Spinal cord (tissue), 9 donors: ENCODE measurements at regions not wholly inside any gene's neighbourhood (a gene's known extent, or its start where the extent isn't known, plus 50 kb on each side); places are given as distances from the start of the nearest gene placed in this dataset.
"Not testable (repeated sequence)": the region's sequence is repeated elsewhere in the genome, so short reads cannot be mapped to it uniquely, and the experiment has no call there.

Source experiments
- DNase-seq, 6 donors: peaks; one replicate each; pipeline versions ENCODE4 v3.0.0 to v3.0.0-alpha.2; 2013 to 2015; ENCODE audit warnings: low spot score in 6 of 6, low read depth in 4 of 6
- H3K27ac ChIP-seq: one replicate; pipeline ENCODE4 v1.5.1; 2013; ENCODE audit warnings: low read depth, low read length, control low read depth
- H3K27me3 ChIP-seq: one replicate; pipeline ENCODE4 v1.6.1; 2013; ENCODE audit warnings: low read length; ENCODE audit not compliant: control insufficient read depth, insufficient read depth
- H3K36me3 ChIP-seq: one replicate; pipeline ENCODE4 v1.6.1; 2013; ENCODE audit warnings: low read length; ENCODE audit not compliant: control insufficient read depth, insufficient read depth
- H3K4me1 ChIP-seq: one replicate; pipeline ENCODE4 v1.6.1; 2013; ENCODE audit warnings: low read length; ENCODE audit not compliant: control insufficient read depth, insufficient read depth
- H3K4me3 ChIP-seq: one replicate; pipeline ENCODE4 v1.5.1; 2013; ENCODE audit warnings: low read depth, low read length, control low read depth
- H3K9me3 ChIP-seq: one replicate; pipeline ENCODE4 v1.6.1; 2013; ENCODE audit warnings: low read length; ENCODE audit not compliant: control insufficient read depth, insufficient read depth
- WGBS: methylation state at CpG from one replicate; pipeline ENCODE4 v1.1.5; 2013; ENCODE audit warnings: missing lambda C conversion rate; ENCODE audit not compliant: insufficient coverage; 5-methylcytosine and 5-hydroxymethylcytosine counted together
- donor health status: healthy.

DNA sequence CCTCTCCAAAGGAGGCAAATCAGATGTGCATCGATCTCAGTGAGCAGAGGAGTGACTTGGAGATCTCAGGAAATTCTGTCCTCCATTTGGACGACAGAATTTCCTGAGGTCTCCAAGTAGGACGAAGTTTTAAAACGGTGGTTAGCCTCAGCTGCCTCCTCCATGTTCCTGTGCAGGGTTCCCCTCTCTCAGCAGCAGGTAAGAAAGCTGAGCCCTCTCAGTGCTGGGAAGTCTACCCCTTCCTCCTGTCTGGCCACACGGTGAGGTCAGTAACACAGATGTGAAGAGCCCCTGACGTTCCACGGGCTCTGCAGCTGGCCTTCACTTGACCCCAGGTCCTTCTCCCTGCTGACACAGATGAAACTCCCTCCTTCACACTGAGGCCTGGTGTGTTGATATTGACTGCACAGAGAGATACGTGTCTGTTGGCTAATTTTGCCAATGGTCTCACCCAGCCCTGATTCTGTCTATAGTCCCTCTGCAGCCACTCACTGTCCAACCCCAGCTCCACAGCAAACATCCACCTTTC lies 607.4 kb upstream of the B3GAT1 start:
- H3K4me3 ChIP-seq = no peak overlapping the region
- no peaks in the 10 kb centered on the region for H3K4me1 ChIP-seq
- no peaks in the 10 kb centered on the region for H3K36me3 ChIP-seq
- H3K27me3 ChIP-seq = no peaks in the 10 kb centered on the region
- WGBS = 65% methylated on average over 6 of the region's 8 CpGs
- DNase-seq = no peak
- no peak overlapping the region for H3K27ac ChIP-seq
- H3K9me3 ChIP-seq = no peaks in the 10 kb centered on the region

DNA sequence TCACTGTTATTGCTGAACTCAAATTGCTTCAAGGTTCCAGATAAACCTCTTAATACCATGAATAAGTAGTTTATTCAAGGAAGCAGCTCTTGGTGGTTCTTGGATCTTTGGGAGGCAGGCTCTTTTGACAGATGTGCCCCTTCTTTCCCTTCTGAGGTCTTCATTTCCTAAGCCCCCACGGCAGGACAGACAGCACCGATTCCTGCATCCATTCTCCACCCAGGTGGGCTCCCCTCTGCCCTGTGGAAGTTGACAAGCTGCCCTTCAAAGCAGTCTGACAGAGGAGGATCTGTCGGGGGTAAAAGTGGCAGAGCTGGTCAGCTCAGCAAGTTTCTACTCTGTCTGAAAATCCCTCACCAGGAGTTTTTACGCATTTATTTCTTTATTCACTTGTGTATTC lies 605.3 kb upstream of the B3GAT1 start:
- H3K27ac ChIP-seq = no peak overlapping the region
- H3K27me3 ChIP-seq = no peaks in the 10 kb centered on the region
- no peak for DNase-seq
- H3K4me1 ChIP-seq = no peaks in the 10 kb centered on the region
- H3K9me3 ChIP-seq = no peaks in the 10 kb centered on the region
- H3K36me3 ChIP-seq = no peaks in the 10 kb centered on the region
- WGBS = 55% methylated on average over 2 of the region's 4 CpGs
- H3K4me3 ChIP-seq = no peak overlapping the region

DNA sequence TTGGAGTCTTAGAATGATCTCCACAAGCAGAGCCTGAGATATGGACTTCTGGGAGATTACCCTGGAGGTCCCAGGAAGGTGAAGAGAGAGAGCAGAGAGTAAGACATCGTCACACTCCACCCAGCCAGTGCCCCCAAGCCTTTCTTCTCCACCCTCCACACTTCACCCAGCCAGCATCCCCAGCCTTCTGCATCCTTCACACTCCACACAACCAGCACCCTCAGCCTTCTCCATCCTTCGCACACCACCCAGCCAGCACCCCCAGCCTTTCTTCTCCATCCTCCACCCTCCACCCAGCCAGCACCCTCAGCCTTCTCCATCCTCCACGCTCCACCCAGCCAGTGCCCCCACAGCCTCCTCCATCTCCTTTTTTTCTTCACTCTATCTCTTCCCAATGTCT lies 603.9 kb upstream of the B3GAT1 start:
- 79% methylated on average over 2 of the region's 3 CpGs for WGBS
- H3K36me3 ChIP-seq = no peaks in the 10 kb centered on the region
- no peak overlapping the region for H3K4me3 ChIP-seq
- DNase-seq = no peak
- H3K9me3 ChIP-seq = no peaks in the 10 kb centered on the region
- no peaks in the 10 kb centered on the region for H3K4me1 ChIP-seq
- H3K27ac ChIP-seq = no peak overlapping the region
- no peaks in the 10 kb centered on the region for H3K27me3 ChIP-seq

GRCh38 chr11:135011313-135011712 lies 599.3 kb upstream of the B3GAT1 start:
- H3K4me1 ChIP-seq = peaks cover 13% of the 10 kb centered on the region
- H3K4me3 ChIP-seq, DNase-seq, H3K9me3 ChIP-seq, H3K27ac ChIP-seq, H3K27me3 ChIP-seq, H3K36me3 ChIP-seq: not testable (repeated sequence)
- no CpG with 5 or more reads among the region's 2 CpGs for WGBS

DNA sequence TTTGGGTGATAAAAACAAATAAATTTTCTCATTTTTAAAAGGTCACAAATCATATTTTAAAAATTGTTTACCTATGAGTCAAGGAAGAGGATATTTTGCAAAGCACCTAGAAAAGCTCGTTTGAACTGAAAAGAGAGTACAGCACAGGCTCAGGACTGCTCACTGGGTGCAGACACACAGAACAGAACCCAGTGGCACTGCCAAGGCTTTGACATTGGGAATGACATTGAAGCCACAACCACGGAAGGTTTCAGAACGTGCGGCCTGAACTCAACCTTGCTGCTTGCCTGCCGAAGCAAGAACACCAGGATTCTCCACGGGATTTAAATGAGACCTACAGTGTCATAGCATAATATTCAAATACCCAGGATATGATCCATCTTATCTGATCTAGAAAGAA lies 597.1 kb upstream of the B3GAT1 start:
- H3K9me3 ChIP-seq = no peaks in the 10 kb centered on the region
- no peak for DNase-seq
- peaks cover 23% of the 10 kb centered on the region for H3K4me1 ChIP-seq
- H3K27ac ChIP-seq = no peak overlapping the region
- 82% methylated on average over 6 of the region's 6 CpGs for WGBS
- H3K36me3 ChIP-seq = no peaks in the 10 kb centered on the region
- no peak overlapping the region for H3K4me3 ChIP-seq
- H3K27me3 ChIP-seq = no peaks in the 10 kb centered on the region

GRCh38 chr11:135008412-135008811 lies 596.4 kb upstream of the B3GAT1 start:
- no peaks in the 10 kb centered on the region for H3K27me3 ChIP-seq
- no CpG with 5 or more reads among the region's 4 CpGs for WGBS
- H3K36me3 ChIP-seq = no peaks in the 10 kb centered on the region
- H3K9me3 ChIP-seq = no peaks in the 10 kb centered on the region
- H3K4me3 ChIP-seq = no peak overlapping the region
- no peak overlapping the region for H3K27ac ChIP-seq
- H3K4me1 ChIP-seq = peaks cover 24% of the 10 kb centered on the region
- DNase-seq = no peak

DNA sequence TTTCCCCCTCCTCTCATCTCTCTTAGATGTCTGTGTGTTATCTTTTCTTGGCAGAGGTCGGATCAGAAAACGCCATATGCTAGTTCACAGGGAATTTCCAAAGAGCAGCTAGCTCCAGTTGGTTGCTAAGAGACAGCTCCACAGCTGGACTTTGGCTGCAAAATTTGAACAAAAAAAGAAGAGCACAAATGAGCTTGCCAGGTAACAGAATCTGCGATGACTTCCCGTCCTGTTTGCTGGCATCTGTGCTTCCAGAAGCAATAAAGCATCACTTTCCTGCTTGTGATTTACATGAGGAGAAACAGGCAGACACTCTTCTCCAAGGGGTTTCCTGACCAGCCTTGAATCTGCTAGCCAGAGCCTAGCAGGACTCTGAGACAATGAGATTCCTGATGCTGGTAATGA lies 596.0 kb upstream of the B3GAT1 start:
- peak in 2 of 6 donors; percentile 89 to 92 for DNase-seq
- Histone ChIP-seq H3K4me1 (peaks cover 24% of the 10 kb centered on the region), H3K27ac (no peak overlapping the region), H3K36me3 (no peaks in the 10 kb centered on the region), H3K9me3 (no peaks in the 10 kb centered on the region), H3K4me3 (no peak overlapping the region), H3K27me3 (no peaks in the 10 kb centered on the region)
- WGBS = 10% methylated on average over 4 of the region's 4 CpGs

DNA sequence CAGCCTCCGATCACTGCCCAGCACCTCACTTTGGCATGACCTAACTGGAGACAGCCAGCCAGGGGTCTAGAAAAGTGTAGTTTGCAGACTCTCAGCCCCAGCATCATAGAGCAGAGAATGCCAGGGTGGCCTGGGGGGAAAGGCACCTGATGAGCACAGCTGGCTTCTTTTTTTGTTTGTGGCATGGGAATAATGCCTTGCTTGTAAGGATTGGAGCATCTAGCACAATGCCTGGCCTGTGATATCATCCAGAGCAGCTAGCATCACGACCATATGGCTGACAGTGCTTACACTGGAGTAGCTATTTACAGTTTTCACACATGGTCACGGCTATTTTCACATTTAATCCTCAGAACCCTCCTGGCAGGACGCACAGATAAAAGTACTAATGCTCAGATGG lies 594.8 kb upstream of the B3GAT1 start:
- H3K27ac ChIP-seq = no peak overlapping the region

DNA sequence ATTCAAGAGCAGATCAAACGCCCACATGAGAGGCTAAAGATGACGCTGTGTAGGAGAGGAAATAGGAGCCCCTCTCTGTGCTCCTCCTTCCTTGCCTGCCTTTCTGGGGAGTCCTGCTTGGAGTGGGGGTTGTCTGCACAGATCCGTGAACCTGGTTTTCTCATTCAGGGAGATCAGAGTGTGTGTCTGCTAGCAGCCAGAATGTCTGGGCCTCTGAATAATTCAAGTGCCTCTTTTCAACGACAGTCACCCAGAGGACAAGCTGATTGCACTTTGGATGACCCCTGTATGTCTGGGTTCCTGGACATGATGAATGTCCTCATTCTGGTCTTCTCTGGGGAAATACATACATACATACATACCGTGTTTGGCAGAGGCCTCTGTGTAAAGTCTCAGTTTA lies 592.5 kb upstream of the B3GAT1 start:
- H3K27me3 ChIP-seq = no peaks in the 10 kb centered on the region
- no peak overlapping the region for H3K27ac ChIP-seq
- DNase-seq = no peak
- H3K36me3 ChIP-seq = no peaks in the 10 kb centered on the region
- peaks cover 26% of the 10 kb centered on the region for H3K4me1 ChIP-seq
- no peak overlapping the region for H3K4me3 ChIP-seq
- 25% methylated on average over 1 of the region's 5 CpGs for WGBS
- H3K9me3 ChIP-seq = no peaks in the 10 kb centered on the region

More for the DNA sequence above, 594.8 kb upstream of the B3GAT1 start:
- no peaks in the 10 kb centered on the region for H3K36me3 ChIP-seq
- no peak overlapping the region for H3K4me3 ChIP-seq
- 57% methylated on average over 1 of the region's 4 CpGs for WGBS
- peaks cover 24% of the 10 kb centered on the region for H3K4me1 ChIP-seq
- H3K27me3 ChIP-seq = no peaks in the 10 kb centered on the region
- DNase-seq = peak in 2 of 6 donors; percentile 73 to 81
- H3K9me3 ChIP-seq = no peaks in the 10 kb centered on the region

DNA sequence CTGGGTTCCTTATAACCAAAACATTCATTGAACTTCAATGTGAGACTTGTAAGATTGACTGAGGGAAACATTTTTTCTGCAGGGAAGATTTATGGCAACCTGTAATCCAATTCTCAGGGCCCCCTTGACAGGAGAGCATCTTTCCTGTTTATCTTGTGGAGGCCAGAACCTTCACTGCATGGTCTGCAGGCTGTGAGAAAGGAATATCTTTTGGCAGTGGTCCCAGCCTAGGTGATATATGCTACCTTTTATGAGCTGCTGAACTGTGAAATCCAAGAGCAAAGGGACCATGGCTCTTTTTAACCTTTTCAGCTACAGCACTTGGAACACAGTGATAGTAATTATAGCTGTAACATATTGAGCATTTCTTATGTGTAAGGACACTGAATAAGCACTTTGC lies 590.2 kb upstream of the B3GAT1 start:
- Histone ChIP-seq H3K4me3 (no peak overlapping the region), H3K27me3 (no peaks in the 10 kb centered on the region), H3K4me1 (peaks cover 22% of the 10 kb centered on the region), H3K36me3 (no peaks in the 10 kb centered on the region), H3K9me3 (no peaks in the 10 kb centered on the region), H3K27ac (no peak overlapping the region)
- peak in 1 of 6 donors; percentile 70 for DNase-seq
